ENCODE measurements at regions not wholly inside any gene's neighbourhood (a gene's known extent, or its start where the extent isn't known, plus 50 kb on each side); places are given as distances from the start of the nearest gene placed in this dataset.
"Not testable (repeated sequence)": the region's sequence is repeated elsewhere in the genome, so short reads cannot be mapped to it uniquely, and the experiment has no call there.

DNA sequence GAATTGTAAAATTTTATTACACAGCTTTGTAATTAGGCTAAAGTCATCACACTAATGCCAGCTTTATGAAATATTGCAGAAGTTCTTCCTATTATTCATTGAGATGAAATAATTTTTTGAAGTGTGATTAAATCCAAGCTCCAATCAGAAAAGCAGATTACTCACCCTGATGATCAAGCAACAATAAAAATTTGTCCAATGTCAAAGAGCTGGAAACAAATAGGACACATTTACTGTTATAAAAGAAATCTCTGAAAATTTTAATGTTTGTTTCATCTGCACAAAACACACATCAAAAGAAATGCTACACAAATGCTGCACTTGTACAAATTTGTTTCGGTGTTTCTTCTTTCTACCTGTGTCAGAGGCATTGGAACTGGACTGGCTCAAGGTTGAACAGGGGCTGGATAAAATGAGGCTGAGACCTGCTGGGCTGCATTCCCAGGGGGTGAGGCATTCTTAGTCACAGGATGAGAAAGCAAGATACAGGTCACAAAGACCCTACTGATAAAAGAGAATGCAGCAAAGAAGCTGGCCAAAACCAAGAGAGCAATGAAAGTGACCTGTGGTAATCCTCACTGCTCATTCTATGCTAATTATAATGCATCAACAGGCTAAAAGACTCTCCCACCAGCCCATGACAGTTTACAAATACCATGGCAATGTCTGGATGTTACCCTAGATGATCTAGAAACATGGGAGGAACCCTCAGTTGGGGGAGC is 78.3 kb downstream of the GASK1B start:
- Histone ChIP-seq H3K79me2 (ENCODE audit: control insufficient read depth, insufficient read depth, low read length) (no peaks in the 10 kb centered on the region), H3K4me2 (ENCODE audit: control insufficient read depth, insufficient read depth) (no peak overlapping the region), H3K4me1 (ENCODE audit: control insufficient read depth, insufficient read depth, low read length) (no peaks in the 10 kb centered on the region), H3K9ac (ENCODE audit: control insufficient read depth, insufficient read depth, low read length) (no peak overlapping the region), H3K27me3 (replicated peaks in 1 of 2; ENCODE audit: control insufficient read depth in 2 of 2, insufficient read depth in 2 of 2, low read length in 1 of 2) (no peaks in the 10 kb centered on the region), H3K27ac (ENCODE audit: control insufficient read depth, insufficient read depth) (no peak overlapping the region), H3K9me3 (replicated peaks; ENCODE audit: control insufficient read depth, insufficient read depth, low read length) (no peaks in the 10 kb centered on the region), H4K20me1 (ENCODE audit: control insufficient read depth, insufficient read depth) (no peaks in the 10 kb centered on the region), H2AFZ (ENCODE audit: control insufficient read depth, low read depth, low read length) (no peak overlapping the region), H3K36me3 (ENCODE audit: control insufficient read depth in 2 of 2, insufficient read depth in 2 of 2, low read length in 1 of 2) (no peaks in the 10 kb centered on the region), H3K4me3 (no peak overlapping the region)
- no peak for TF ChIP-seq MYB (IDR thresholded peaks at IDR 0.05; ENCODE audit: borderline replicate concordance, low read depth, low read length)
- TF ChIP-seq, protein P1, sequence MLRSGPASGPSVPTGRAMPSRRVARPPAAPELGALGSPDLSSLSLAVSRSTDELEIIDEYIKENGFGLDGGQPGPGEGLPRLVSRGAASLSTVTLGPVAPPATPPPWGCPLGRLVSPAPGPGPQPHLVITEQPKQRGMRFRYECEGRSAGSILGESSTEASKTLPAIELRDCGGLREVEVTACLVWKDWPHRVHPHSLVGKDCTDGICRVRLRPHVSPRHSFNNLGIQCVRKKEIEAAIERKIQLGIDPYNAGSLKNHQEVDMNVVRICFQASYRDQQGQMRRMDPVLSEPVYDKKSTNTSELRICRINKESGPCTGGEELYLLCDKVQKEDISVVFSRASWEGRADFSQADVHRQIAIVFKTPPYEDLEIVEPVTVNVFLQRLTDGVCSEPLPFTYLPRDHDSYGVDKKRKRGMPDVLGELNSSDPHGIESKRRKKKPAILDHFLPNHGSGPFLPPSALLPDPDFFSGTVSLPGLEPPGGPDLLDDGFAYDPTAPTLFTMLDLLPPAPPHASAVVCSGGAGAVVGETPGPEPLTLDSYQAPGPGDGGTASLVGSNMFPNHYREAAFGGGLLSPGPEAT (IDR thresholded peaks at IDR 0.05; ENCODE audit: low read depth), result no peak
- TF ChIP-seq SP1 (IDR thresholded peaks at IDR 0.05; ENCODE audit: low read depth, low read length), result no peak
- no peak for TF ChIP-seq NBN (IDR thresholded peaks at IDR 0.05)
- no peak for TF ChIP-seq TAF1 (IDR thresholded peaks at IDR 0.05; ENCODE audit: borderline replicate concordance, low read depth, low read length)
- CTCF ChIA-PET, result no interaction called here
- DNase-seq (ENCODE audit: low read depth, low spot score) (no peak), FAIRE-seq (no peak), ATAC-seq (no peak)
- POLR2A ChIA-PET, result no interaction called here
- 44% methylated on average over 1 of the region's 1 CpG for WGBS (ENCODE audit: insufficient coverage, insufficient replicate concordance, low lambda C conversion rate, missing lambda C conversion rate)
- in situ Hi-C loops (cut with MboI) (no loop called here), intact Hi-C loops (cut with micrococcal nuclease; ENCODE audit: unreplicated experiment) (no loop called here)
- RAD21 ChIA-PET (ENCODE audit: unreplicated experiment), result no interaction called here
- BruUV-seq (replicated peaks), result no TSS peak
- SMC1A ChIA-PET (ENCODE audit: uncharacterized antibody, unreplicated experiment), result no interaction called here

DNA sequence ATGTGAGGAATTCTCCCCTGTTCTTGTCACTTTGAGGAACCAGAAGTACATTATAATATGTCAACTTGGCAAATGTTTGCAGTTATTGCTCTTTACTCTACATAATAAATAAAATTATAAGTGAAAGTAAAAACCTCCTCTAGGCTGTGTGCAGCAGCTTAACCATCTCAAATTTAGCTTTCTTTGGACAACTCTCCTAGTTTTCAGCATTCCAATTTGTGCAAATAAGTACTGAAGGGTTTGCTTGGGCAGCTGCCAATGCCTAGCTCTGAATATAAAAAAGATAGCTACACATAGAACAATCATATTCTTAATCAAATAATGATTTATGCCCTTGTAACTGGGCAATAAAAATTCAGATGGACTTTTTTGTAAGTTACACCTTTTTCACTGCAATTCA is 82.5 kb downstream of the GASK1B start:
- POLR2A ChIA-PET, result no interaction called here
- Histone ChIP-seq H3K27me3 (replicated peaks in 1 of 2; ENCODE audit: control insufficient read depth in 2 of 2, insufficient read depth in 2 of 2, low read length in 1 of 2) (no peaks in the 10 kb centered on the region), H3K36me3 (ENCODE audit: control insufficient read depth in 2 of 2, insufficient read depth in 2 of 2, low read length in 1 of 2) (no peaks in the 10 kb centered on the region), H3K9ac (ENCODE audit: control insufficient read depth, insufficient read depth, low read length) (no peak overlapping the region), H3K4me1 (ENCODE audit: control insufficient read depth, insufficient read depth, low read length) (no peaks in the 10 kb centered on the region), H3K4me3 (no peak overlapping the region), H3K9me3 (replicated peaks; ENCODE audit: control insufficient read depth, insufficient read depth, low read length) (no peaks in the 10 kb centered on the region), H3K79me2 (ENCODE audit: control insufficient read depth, insufficient read depth, low read length) (no peaks in the 10 kb centered on the region), H2AFZ (ENCODE audit: control insufficient read depth, low read depth, low read length) (no peak overlapping the region), H4K20me1 (ENCODE audit: control insufficient read depth, insufficient read depth) (no peaks in the 10 kb centered on the region), H3K4me2 (ENCODE audit: control insufficient read depth, insufficient read depth) (no peak overlapping the region), H3K27ac (ENCODE audit: control insufficient read depth, insufficient read depth) (no peak overlapping the region)
- DNase-seq (ENCODE audit: low read depth, low spot score) (no peak), FAIRE-seq (no peak), ATAC-seq (no peak)
- in situ Hi-C loops (cut with MboI), result no loop called here
- CTCF ChIA-PET, result no interaction called here
- SMC1A ChIA-PET (ENCODE audit: uncharacterized antibody, unreplicated experiment), result no interaction called here
- intact Hi-C loops (cut with micrococcal nuclease; ENCODE audit: unreplicated experiment), result no loop called here
- BruUV-seq (replicated peaks), result no TSS peak
- RAD21 ChIA-PET (ENCODE audit: unreplicated experiment), result no interaction called here
- TF ChIP-seq IRF4 (IDR thresholded peaks at IDR 0.05; ENCODE audit: low read depth, low read length) (no peak), BCL11A (IDR thresholded peaks at IDR 0.05; ENCODE audit: low read depth, low read length) (no peak)

DNA sequence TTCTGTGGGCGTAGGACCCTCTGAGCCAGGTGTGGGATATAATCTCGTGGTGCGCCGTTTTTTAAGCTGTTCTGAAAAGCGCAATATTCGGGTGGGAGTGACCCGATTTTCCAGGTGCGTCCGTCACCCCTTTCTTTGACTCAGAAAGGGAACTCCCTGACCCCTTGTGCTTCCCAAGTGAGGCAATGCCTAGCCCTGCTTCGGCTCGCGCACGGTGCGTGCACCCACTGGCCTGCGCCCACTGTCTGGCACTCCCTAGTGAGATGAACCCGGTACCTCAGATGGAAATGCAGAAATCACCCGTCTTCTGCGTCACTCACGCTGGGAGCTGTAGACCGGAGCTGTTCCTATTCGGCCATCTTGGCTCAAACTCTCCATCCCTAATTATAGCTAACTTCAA is 82.9 kb downstream of the GASK1B start:
- CTCF ChIA-PET; SMC1A ChIA-PET (ENCODE audit: uncharacterized antibody, unreplicated experiment); H3K36me3 ChIP-seq (ENCODE audit: control insufficient read depth in 2 of 2, insufficient read depth in 2 of 2, low read length in 1 of 2); H3K4me1 ChIP-seq (ENCODE audit: control insufficient read depth, insufficient read depth, low read length); BruUV-seq (replicated peaks); H4K20me1 ChIP-seq (ENCODE audit: control insufficient read depth, insufficient read depth); H3K79me2 ChIP-seq (ENCODE audit: control insufficient read depth, insufficient read depth, low read length); ATAC-seq; H3K4me3 ChIP-seq; RAD21 ChIA-PET (ENCODE audit: unreplicated experiment); H3K27me3 ChIP-seq (replicated peaks in 1 of 2; ENCODE audit: control insufficient read depth in 2 of 2, insufficient read depth in 2 of 2, low read length in 1 of 2); H2AFZ ChIP-seq (ENCODE audit: control insufficient read depth, low read depth, low read length); H3K9me3 ChIP-seq (replicated peaks; ENCODE audit: control insufficient read depth, insufficient read depth, low read length); intact Hi-C loops (cut with micrococcal nuclease; ENCODE audit: unreplicated experiment); H3K27ac ChIP-seq (ENCODE audit: control insufficient read depth, insufficient read depth); in situ Hi-C loops (cut with MboI); H3K9ac ChIP-seq (ENCODE audit: control insufficient read depth, insufficient read depth, low read length); FAIRE-seq; DNase-seq (ENCODE audit: low read depth, low spot score); POLR2A ChIA-PET; H3K4me2 ChIP-seq (ENCODE audit: control insufficient read depth, insufficient read depth): not testable (repeated sequence)
- 50% methylated on average over 19 of the region's 21 CpGs for WGBS (ENCODE audit: insufficient coverage, insufficient replicate concordance, low lambda C conversion rate, missing lambda C conversion rate)
